Mesendoderm (in vitro differentiated cells): ENCODE measurements at regions not wholly inside any gene's neighbourhood (a gene's known extent, or its start where the extent isn't known, plus 50 kb on each side); places are given as distances from the start of the nearest gene placed in this dataset.

Source experiments
- DNase-seq: peaks from one replicate; pipeline ENCODE4 v3.0.0; 2013
- H2AK5ac ChIP-seq: 2 replicates; pipeline ENCODE4 v1.6.1; 2013; ENCODE audit warnings: low read length, inconsistent platforms
- H2BK120ac ChIP-seq: 2 replicates; pipeline ENCODE4 v1.6.1; 2013; ENCODE audit warnings: low read depth, mild to moderate bottlenecking, low read length, moderate library complexity, mixed read lengths
- H2BK15ac ChIP-seq: replicated peaks from 2 replicates; pipeline ENCODE4 v1.6.1; 2013; ENCODE audit warnings: low read depth, mild to moderate bottlenecking, moderate library complexity
- H2BK5ac ChIP-seq: 2 replicates; pipeline ENCODE4 v1.6.1; 2013; ENCODE audit warnings: low read length, inconsistent platforms
- H3K18ac ChIP-seq: 2 replicates; pipeline ENCODE4 v1.6.1; 2013; ENCODE audit warnings: mild to moderate bottlenecking, low read length, mixed read lengths
- H3K23ac ChIP-seq: one replicate; pipeline ENCODE4 v1.6.1; 2013; ENCODE audit warnings: low read length
- H3K27ac ChIP-seq: 2 replicates; pipeline ENCODE4 v1.5.1; 2013; ENCODE audit warnings: low read depth, mild to moderate bottlenecking, inconsistent platforms, low read length, moderate library complexity
- H3K27me3 ChIP-seq: 2 replicates; pipeline ENCODE4 v1.6.1; 2013; ENCODE audit warnings: low read length, control low read depth, mild to moderate bottlenecking, inconsistent platforms; ENCODE audit not compliant: insufficient read depth, poor library complexity
- H3K36me3 ChIP-seq: 2 replicates; pipeline ENCODE4 v1.6.1; 2013; ENCODE audit warnings: low read length, inconsistent platforms; ENCODE audit not compliant: control insufficient read depth, insufficient read depth
- H3K4ac ChIP-seq: one replicate; pipeline ENCODE4 v1.6.1; 2013; ENCODE audit warnings: low read depth, mild to moderate bottlenecking, low read length, moderate library complexity
- H3K4me1 ChIP-seq: 2 replicates; pipeline ENCODE4 v1.6.1; 2013; ENCODE audit warnings: low read depth, low read length, inconsistent platforms; ENCODE audit not compliant: control insufficient read depth
- H3K4me2 ChIP-seq: 2 replicates; pipeline ENCODE4 v1.6.1; 2013; ENCODE audit warnings: low read length
- H3K4me3 ChIP-seq: 2 replicates; pipeline ENCODE4 v1.5.1; 2013; ENCODE audit warnings: mild to moderate bottlenecking, low read length
- H3K56ac ChIP-seq: one replicate; pipeline ENCODE4 v1.6.1; 2013; ENCODE audit warnings: low read length
- H3K79me1 ChIP-seq: 2 replicates; pipeline ENCODE4 v1.6.1; 2013; ENCODE audit warnings: low read length, inconsistent platforms
- H3K79me2 ChIP-seq: 2 replicates; pipeline ENCODE4 v1.6.1; 2013; ENCODE audit warnings: mild to moderate bottlenecking, low read length; ENCODE audit not compliant: control insufficient read depth, insufficient read depth
- H3K9ac ChIP-seq: 2 replicates; pipeline ENCODE4 v1.6.1; 2013; ENCODE audit warnings: low read length, inconsistent platforms
- H4K5ac ChIP-seq: one replicate; pipeline ENCODE4 v1.6.1; 2013; ENCODE audit warnings: low read length
- H4K8ac ChIP-seq: one replicate; pipeline ENCODE4 v1.6.1; 2013; ENCODE audit warnings: low read depth, mild to moderate bottlenecking, control low read depth, low read length, moderate library complexity
- WGBS: extraction: QIAGEN DNeasy Blood & Tissue Kit; methylation state at CpG from one replicate; pipeline ENCODE4 v1.1.7; 2013; ENCODE audit warnings: low lambda C conversion rate, missing lambda C conversion rate; ENCODE audit not compliant: insufficient coverage; ENCODE audit errors: extremely low coverage; 5-methylcytosine and 5-hydroxymethylcytosine counted together

DNA sequence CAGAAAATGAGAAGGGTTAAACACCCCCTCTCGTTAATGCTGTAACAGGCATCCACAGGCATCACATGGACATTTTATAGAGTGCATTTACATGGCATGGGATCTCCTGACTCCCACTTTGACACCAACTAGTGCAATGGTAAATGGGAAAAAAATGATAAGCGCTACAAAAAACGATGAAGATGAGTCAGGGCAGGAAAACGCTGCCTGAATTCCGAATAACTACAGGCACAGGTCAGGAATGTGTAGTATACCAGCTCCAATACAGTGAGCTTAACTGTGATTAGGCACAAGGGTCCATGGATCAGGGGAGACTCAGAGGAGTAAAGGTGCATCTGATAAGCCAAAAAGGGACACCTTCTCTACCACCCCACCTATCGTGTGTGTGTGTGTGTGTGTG is 223.6 kb downstream of the FOXO1 start:
- no peak overlapping the region for H3K4me3 ChIP-seq
- no peak overlapping the region for H3K9ac ChIP-seq
- H4K8ac ChIP-seq = no peak overlapping the region
- no peak overlapping the region for H3K56ac ChIP-seq
- H2BK120ac ChIP-seq = no peak overlapping the region
- H3K18ac ChIP-seq = no peak overlapping the region
- no peak for DNase-seq
- H3K27me3 ChIP-seq = no peaks in the 10 kb centered on the region
- H2BK5ac ChIP-seq = no peak overlapping the region
- no CpG with 5 or more reads among the region's 6 CpGs for WGBS
- no peak overlapping the region for H3K4me2 ChIP-seq
- no peaks in the 10 kb centered on the region for H3K79me1 ChIP-seq
- H3K36me3 ChIP-seq = no peaks in the 10 kb centered on the region
- no peak overlapping the region for H4K5ac ChIP-seq
- no peak overlapping the region for H3K27ac ChIP-seq
- no peak overlapping the region for H2BK15ac ChIP-seq
- no peaks in the 10 kb centered on the region for H3K4me1 ChIP-seq
- H3K23ac ChIP-seq = no peak overlapping the region
- H3K79me2 ChIP-seq = no peaks in the 10 kb centered on the region
- H3K4ac ChIP-seq = no peak overlapping the region
- no peak overlapping the region for H2AK5ac ChIP-seq

DNA sequence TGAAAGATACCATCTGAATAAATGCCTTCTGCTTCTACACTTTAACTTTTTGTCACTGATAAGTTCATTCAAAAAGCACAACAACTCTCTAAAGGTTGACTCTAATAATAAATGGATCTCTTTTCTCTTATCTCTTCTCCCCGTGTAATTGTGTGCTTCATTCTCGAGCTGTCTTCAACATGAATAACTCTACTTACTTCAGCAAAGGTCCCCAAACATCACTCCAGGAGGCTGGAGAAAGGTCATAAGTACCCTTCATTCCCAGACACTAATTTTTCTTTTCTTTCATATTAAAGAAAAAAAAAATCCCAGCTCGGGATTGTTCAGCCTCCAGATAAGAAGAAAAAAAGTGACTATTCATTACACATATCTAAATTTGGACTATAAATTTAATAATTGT is 222.2 kb downstream of the FOXO1 start:
- no peak overlapping the region for H3K4me2 ChIP-seq
- no peaks in the 10 kb centered on the region for H3K4me1 ChIP-seq
- H3K27ac ChIP-seq = no peak overlapping the region
- no peaks in the 10 kb centered on the region for H3K79me1 ChIP-seq
- no peak overlapping the region for H3K4ac ChIP-seq
- no peaks in the 10 kb centered on the region for H3K36me3 ChIP-seq
- H3K4me3 ChIP-seq = no peak overlapping the region
- no peak for DNase-seq
- H2BK5ac ChIP-seq = no peak overlapping the region
- H3K56ac ChIP-seq = no peak overlapping the region
- H4K8ac ChIP-seq = no peak overlapping the region
- no peak overlapping the region for H3K18ac ChIP-seq
- H2BK15ac ChIP-seq = no peak overlapping the region
- H3K27me3 ChIP-seq = no peaks in the 10 kb centered on the region
- no peak overlapping the region for H4K5ac ChIP-seq
- no CpG with 5 or more reads among the region's 3 CpGs for WGBS
- H3K23ac ChIP-seq = no peak overlapping the region
- H2BK120ac ChIP-seq = no peak overlapping the region
- H3K9ac ChIP-seq = no peak overlapping the region
- no peak overlapping the region for H2AK5ac ChIP-seq
- no peaks in the 10 kb centered on the region for H3K79me2 ChIP-seq

- Histone ChIP-seq H3K27ac (no peak overlapping the region), H3K79me1 (no peaks in the 10 kb centered on the region), H3K23ac (no peak overlapping the region), H4K8ac (no peak overlapping the region), H3K27me3 (no peaks in the 10 kb centered on the region), H4K5ac (no peak overlapping the region), H2AK5ac (no peak overlapping the region), H2BK120ac (no peak overlapping the region), H3K18ac (no peak overlapping the region), H3K4me1 (no peaks in the 10 kb centered on the region), H3K4me2 (no peak overlapping the region), H3K36me3 (no peaks in the 10 kb centered on the region), H3K4me3 (no peak overlapping the region), H2BK5ac (no peak overlapping the region), H3K56ac (no peak overlapping the region), H3K79me2 (no peaks in the 10 kb centered on the region), H3K4ac (no peak overlapping the region), H3K9ac (no peak overlapping the region), H2BK15ac (no peak overlapping the region)
- WGBS = no CpG with 5 or more reads among the region's 11 CpGs
- DNase-seq = peak; percentile 42
Measured at GRCh38 chr13:40445557-40445990, 220.9 kb downstream of the FOXO1 start.

GRCh38 chr13:40446365-40446764 is 220.1 kb downstream of the FOXO1 start:
- Histone ChIP-seq H4K8ac (no peak overlapping the region), H2BK15ac (no peak overlapping the region), H4K5ac (no peak overlapping the region), H3K23ac (no peak overlapping the region), H3K9ac (no peak overlapping the region), H2BK120ac (no peak overlapping the region), H3K79me1 (no peaks in the 10 kb centered on the region), H3K4me1 (no peaks in the 10 kb centered on the region), H3K4me2 (no peak overlapping the region), H3K4me3 (no peak overlapping the region), H3K79me2 (no peaks in the 10 kb centered on the region), H3K36me3 (no peaks in the 10 kb centered on the region), H2AK5ac (no peak overlapping the region), H2BK5ac (no peak overlapping the region), H3K18ac (no peak overlapping the region), H3K27me3 (no peaks in the 10 kb centered on the region), H3K27ac (no peak overlapping the region), H3K56ac (no peak overlapping the region), H3K4ac (no peak overlapping the region)
- WGBS = no CpG with 5 or more reads among the region's 2 CpGs
- DNase-seq = no peak

- Histone ChIP-seq H3K18ac (no peak overlapping the region), H3K27ac (no peak overlapping the region), H3K4me3 (no peak overlapping the region), H3K56ac (no peak overlapping the region), H4K8ac (no peak overlapping the region), H3K23ac (no peak overlapping the region), H4K5ac (no peak overlapping the region), H3K4me2 (no peak overlapping the region), H2AK5ac (no peak overlapping the region), H3K4ac (no peak overlapping the region), H2BK15ac (no peak overlapping the region), H3K4me1 (no peaks in the 10 kb centered on the region), H2BK5ac (no peak overlapping the region), H3K79me2 (no peaks in the 10 kb centered on the region), H3K27me3 (no peaks in the 10 kb centered on the region), H2BK120ac (no peak overlapping the region), H3K36me3 (no peaks in the 10 kb centered on the region), H3K9ac (no peak overlapping the region), H3K79me1 (no peaks in the 10 kb centered on the region)
- no peak for DNase-seq
- WGBS = no CpG with 5 or more reads among the region's 3 CpGs
Measured at GRCh38 chr13:40447857-40448256, 218.6 kb downstream of the FOXO1 start.

DNA sequence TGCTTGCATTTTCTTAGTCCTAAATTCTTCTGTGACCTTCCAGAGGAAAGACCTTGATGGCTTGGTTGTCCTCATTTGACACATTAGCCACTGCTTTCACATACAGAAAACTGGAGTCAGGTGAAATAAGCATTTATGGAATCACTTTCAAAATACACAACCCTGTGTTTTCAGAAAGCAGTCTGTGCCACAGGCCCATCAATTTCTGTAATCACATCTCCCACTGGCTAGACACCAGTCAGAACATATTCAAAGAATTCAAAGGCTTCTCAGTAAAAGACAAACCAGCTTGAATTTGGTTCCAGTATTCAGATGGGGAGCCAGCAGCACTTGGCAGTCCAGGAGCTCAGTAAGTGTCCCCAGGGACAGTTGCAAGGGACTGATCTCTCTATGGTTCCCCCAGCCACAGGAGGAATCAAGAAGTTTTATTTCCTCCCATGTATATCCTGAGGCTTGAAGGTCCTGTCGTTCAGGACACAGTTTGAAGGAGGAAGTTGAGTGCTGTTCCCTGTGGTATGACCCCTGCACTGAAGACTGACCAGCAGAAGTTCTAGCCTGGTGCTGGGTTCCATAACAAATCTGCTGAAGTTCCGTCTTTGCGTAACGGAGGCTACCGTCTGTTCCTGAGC is 214.3 kb downstream of the FOXO1 start:
- Histone ChIP-seq H3K4me3 (no peak overlapping the region), H2BK120ac (no peak overlapping the region), H4K5ac (no peak overlapping the region), H3K79me2 (no peaks in the 10 kb centered on the region), H2BK5ac (no peak overlapping the region), H2BK15ac (no peak overlapping the region), H3K27ac (no peak overlapping the region), H3K23ac (no peak overlapping the region), H3K36me3 (no peaks in the 10 kb centered on the region), H3K4me2 (no peak overlapping the region), H3K79me1 (no peaks in the 10 kb centered on the region), H3K4me1 (no peaks in the 10 kb centered on the region), H4K8ac (no peak overlapping the region), H3K9ac (no peak overlapping the region), H3K18ac (no peak overlapping the region), H3K56ac (peak overlapping the region; percentile 31), H3K27me3 (no peaks in the 10 kb centered on the region), H3K4ac (no peak overlapping the region), H2AK5ac (no peak overlapping the region)
- WGBS = no CpG with 5 or more reads among the region's 5 CpGs
- DNase-seq = no peak
